ENCODE measurements at regions not wholly inside any gene's neighbourhood (a gene's known extent, or its start where the extent isn't known, plus 50 kb on each side); places are given as distances from the start of the nearest gene placed in this dataset.

GRCh38 chr5:168147568-168148360 is 143.7 kb upstream of the WWC1 start:
- ATAC-seq (no peak), DNase-seq (no peak)
- H3K4me1 ChIP-seq: no peaks in the 10 kb centered on the region
- no peaks in the 10 kb centered on the region for H3K27me3 ChIP-seq
- no peak overlapping the region for H3K27ac ChIP-seq
- no peak overlapping the region for H3K4me3 ChIP-seq
- intact Hi-C loops (cut with DNase I): no loop called here
- no peak for TF ChIP-seq CTCF (IDR thresholded peaks at IDR 0.05)
- no peaks in the 10 kb centered on the region for H3K36me3 ChIP-seq
- H3K9me3 ChIP-seq: no peaks in the 10 kb centered on the region

- Histone ChIP-seq H3K27me3 (no peaks in the 10 kb centered on the region), H3K36me3 (no peaks in the 10 kb centered on the region), H3K4me1 (no peaks in the 10 kb centered on the region), H3K9me3 (no peaks in the 10 kb centered on the region), H3K4me3 (no peak overlapping the region), H3K27ac (no peak overlapping the region)
- intact Hi-C loops (cut with DNase I): no loop called here
- no peak for TF ChIP-seq CTCF (IDR thresholded peaks at IDR 0.05)
- DNase-seq (no peak), ATAC-seq (no peak)
Observed at GRCh38 chr5:168151041-168151440, 140.4 kb upstream of the WWC1 start.

GRCh38 chr5:168152660-168153059 is 138.8 kb upstream of the WWC1 start:
- no peak for TF ChIP-seq CTCF (IDR thresholded peaks at IDR 0.05)
- intact Hi-C loops (cut with DNase I): no loop called here
- Histone ChIP-seq H3K4me1 (no peaks in the 10 kb centered on the region), H3K27ac (no peak overlapping the region), H3K27me3 (no peaks in the 10 kb centered on the region), H3K36me3 (no peaks in the 10 kb centered on the region), H3K4me3 (no peak overlapping the region), H3K9me3 (no peaks in the 10 kb centered on the region)
- ATAC-seq (no peak), DNase-seq (no peak)

GRCh38 chr5:168153263-168153875 is 138.1 kb upstream of the WWC1 start:
- Histone ChIP-seq H3K4me1 (no peaks in the 10 kb centered on the region), H3K36me3 (no peaks in the 10 kb centered on the region), H3K27me3 (no peaks in the 10 kb centered on the region), H3K4me3 (no peak overlapping the region), H3K9me3 (no peaks in the 10 kb centered on the region), H3K27ac (no peak overlapping the region)
- ATAC-seq (no peak), DNase-seq (no peak)
- intact Hi-C loops (cut with DNase I): no loop called here
- TF ChIP-seq CTCF (IDR thresholded peaks at IDR 0.05): no peak

- Histone ChIP-seq H3K9me3 (no peaks in the 10 kb centered on the region), H3K4me1 (no peaks in the 10 kb centered on the region), H3K27me3 (no peaks in the 10 kb centered on the region), H3K36me3 (no peaks in the 10 kb centered on the region), H3K27ac (no peak overlapping the region), H3K4me3 (no peak overlapping the region)
- intact Hi-C loops (cut with DNase I): no loop called here
- no peak for DNase-seq
- no peak for TF ChIP-seq CTCF (IDR thresholded peaks at IDR 0.05)
- ATAC-seq: no peak
Observed at GRCh38 chr5:168153876-168154270, 137.6 kb upstream of the WWC1 start.

All from upper lobe of right lung (tissue), 1 donor.